ENCODE measurements at regions not wholly inside any gene's neighbourhood (a gene's known extent, or its start where the extent isn't known, plus 50 kb on each side); places are given as distances from the start of the nearest gene placed in this dataset.

- no peak for DNase-seq
- 48 to 56% methylated on average over 1 of the region's 1 CpG for WGBS, 2 donors (ENCODE audit: low coverage in 1 of 2)
- H3K36me3 ChIP-seq = no peaks in the 10 kb centered on the region
- intact Hi-C loops (cut with DNase I; ENCODE audit: low total_unique reads) = no loop called here
- H3K9me3 ChIP-seq = no peaks in the 10 kb centered on the region
- no peak for TF ChIP-seq CTCF (IDR thresholded peaks at IDR 0.05)
- no peak for TF ChIP-seq EP300 (IDR thresholded peaks at IDR 0.05; ENCODE audit: low read depth)
- TF ChIP-seq POLR2A (IDR thresholded peaks at IDR 0.05) = no peak
- TF ChIP-seq POLR2AphosphoS5 (IDR thresholded peaks at IDR 0.05) = no peak
- no peak overlapping the region for H3K27ac ChIP-seq
- H3K27me3 ChIP-seq = no peaks in the 10 kb centered on the region
- no peaks in the 10 kb centered on the region for H3K4me1 ChIP-seq
- H3K4me3 ChIP-seq = no peak overlapping the region
- in situ Hi-C loops (cut with MboI; ENCODE audit: low pct_ligation_motif_present in 1 of 4, low pct_unique_long_range_greater_than_20kb in 1 of 4, low sequenced_read_pairs in 3 of 4) = no loop called here
Observed at GRCh38 chr14:48890333-48890732, 695.8 kb downstream of the RPS29 start.

- intact Hi-C loops (cut with DNase I; ENCODE audit: low total_unique reads) (no loop called here), in situ Hi-C loops (cut with MboI; ENCODE audit: low pct_ligation_motif_present in 1 of 4, low pct_unique_long_range_greater_than_20kb in 1 of 4, low sequenced_read_pairs in 3 of 4) (no loop called here)
- Histone ChIP-seq H3K9me3 (peaks cover 0 to 4% of the 10 kb centered on the region in 2 donors), H3K27ac (no peak overlapping the region), H3K36me3 (no peaks in the 10 kb centered on the region), H3K27me3 (no peaks in the 10 kb centered on the region), H3K4me1 (no peaks in the 10 kb centered on the region), H3K4me3 (no peak overlapping the region)
- no peak for TF ChIP-seq CTCF (IDR thresholded peaks at IDR 0.05)
- no peak for TF ChIP-seq EP300 (IDR thresholded peaks at IDR 0.05; ENCODE audit: low read depth)
- no peak for TF ChIP-seq POLR2AphosphoS5 (IDR thresholded peaks at IDR 0.05)
- TF ChIP-seq POLR2A (IDR thresholded peaks at IDR 0.05) = no peak
- 67% methylated on average over 1 of the region's 1 CpG; no CpG with 5 or more reads in 1 of the 2 donors for WGBS, 2 donors (ENCODE audit: low coverage in 1 of 2)
- no peak for DNase-seq
Observed at GRCh38 chr14:48876806-48877340, 709.3 kb downstream of the RPS29 start.

- Histone ChIP-seq H3K4me3 (no peak overlapping the region), H3K36me3 (no peaks in the 10 kb centered on the region), H3K4me1 (no peaks in the 10 kb centered on the region), H3K27ac (no peak overlapping the region), H3K27me3 (no peaks in the 10 kb centered on the region), H3K9me3 (peaks cover 0 to 2% of the 10 kb centered on the region in 2 donors)
- DNase-seq = no peak
- intact Hi-C loops (cut with DNase I; ENCODE audit: low total_unique reads) = no loop called here
- in situ Hi-C loops (cut with MboI; ENCODE audit: low pct_ligation_motif_present in 1 of 4, low pct_unique_long_range_greater_than_20kb in 1 of 4, low sequenced_read_pairs in 3 of 4) = no loop called here
- 71 to 77% methylated on average over 2 of the region's 2 CpGs for WGBS, 2 donors (ENCODE audit: low coverage in 1 of 2)
- TF ChIP-seq POLR2A (IDR thresholded peaks at IDR 0.05) = no peak
- no peak for TF ChIP-seq POLR2AphosphoS5 (IDR thresholded peaks at IDR 0.05)
- no peak for TF ChIP-seq EP300 (IDR thresholded peaks at IDR 0.05; ENCODE audit: low read depth)
- TF ChIP-seq CTCF (IDR thresholded peaks at IDR 0.05) = no peak
Observed at GRCh38 chr14:48874711-48875110, 711.5 kb downstream of the RPS29 start.

GRCh38 chr14:48857366-48857765 lies 728.8 kb downstream of the RPS29 start:
- no peaks in the 10 kb centered on the region for H3K27me3 ChIP-seq
- no peaks in the 10 kb centered on the region for H3K4me1 ChIP-seq
- H3K36me3 ChIP-seq = no peaks in the 10 kb centered on the region
- H3K9me3 ChIP-seq = no peaks in the 10 kb centered on the region
- in situ Hi-C loops (cut with MboI; ENCODE audit: low pct_ligation_motif_present in 1 of 4, low pct_unique_long_range_greater_than_20kb in 1 of 4, low sequenced_read_pairs in 3 of 4) = no loop called here
- DNase-seq = no peak
- no peak overlapping the region for H3K4me3 ChIP-seq
- WGBS, 2 donors (ENCODE audit: low coverage in 1 of 2) = 57% methylated on average over 2 of the region's 2 CpGs; no CpG with 5 or more reads in 1 of the 2 donors
- H3K27ac ChIP-seq = no peak overlapping the region
- intact Hi-C loops (cut with DNase I; ENCODE audit: low total_unique reads) = no loop called here
- TF ChIP-seq POLR2A (IDR thresholded peaks at IDR 0.05) (no peak), POLR2AphosphoS5 (IDR thresholded peaks at IDR 0.05) (no peak), CTCF (IDR thresholded peaks at IDR 0.05) (no peak), EP300 (IDR thresholded peaks at IDR 0.05; ENCODE audit: low read depth) (no peak)
